ENCODE measurements at regions not wholly inside any gene's neighbourhood (a gene's known extent, or its start where the extent isn't known, plus 50 kb on each side); places are given as distances from the start of the nearest gene placed in this dataset.
"Not testable (repeated sequence)": the region's sequence is repeated elsewhere in the genome, so short reads cannot be mapped to it uniquely, and the experiment has no call there.

- DNase-seq (ENCODE audit: extremely low spot score, insufficient read length, low read depth) (no peak), FAIRE-seq (no peak)
These were observed 60.2 kb upstream of the LRRC4C start for GRCh38 chr11:41519696-41520095.

- FAIRE-seq (no peak), DNase-seq (ENCODE audit: extremely low spot score, insufficient read length, low read depth) (no peak)
These were observed 62.9 kb upstream of the LRRC4C start for GRCh38 chr11:41522391-41522790.

GRCh38 chr11:41522899-41523672 lies 63.6 kb upstream of the LRRC4C start:
- DNase-seq (ENCODE audit: extremely low spot score, insufficient read length, low read depth): no peak
- FAIRE-seq: no peak

- no peak for DNase-seq (ENCODE audit: extremely low spot score, insufficient read length, low read depth)
- no peak for FAIRE-seq
These were observed 68.1 kb upstream of the LRRC4C start for GRCh38 chr11:41527530-41527929.

- no peak for DNase-seq (ENCODE audit: extremely low spot score, insufficient read length, low read depth)
- no peak for FAIRE-seq
These were observed 73.0 kb upstream of the LRRC4C start for GRCh38 chr11:41532413-41532812.

GRCh38 chr11:41533761-41534160 lies 74.3 kb upstream of the LRRC4C start:
- FAIRE-seq (no peak), DNase-seq (ENCODE audit: extremely low spot score, insufficient read length, low read depth) (no peak)

GRCh38 chr11:41534391-41534790 lies 74.9 kb upstream of the LRRC4C start:
- FAIRE-seq (no peak), DNase-seq (ENCODE audit: extremely low spot score, insufficient read length, low read depth) (no peak)

GRCh38 chr11:41534861-41535260 lies 75.4 kb upstream of the LRRC4C start:
- DNase-seq (ENCODE audit: extremely low spot score, insufficient read length, low read depth) (no peak), FAIRE-seq (no peak)

GRCh38 chr11:41536021-41536568 lies 76.6 kb upstream of the LRRC4C start:
- no peak for FAIRE-seq

GRCh38 chr11:41544902-41545301 lies 85.5 kb upstream of the LRRC4C start:
- not testable (repeated sequence) for DNase-seq (ENCODE audit: extremely low spot score, insufficient read length, low read depth); FAIRE-seq

More at GRCh38 chr11:41536021-41536568, 76.6 kb upstream of the LRRC4C start:
- no peak for DNase-seq (ENCODE audit: extremely low spot score, insufficient read length, low read depth)

GRCh38 chr11:41578421-41579051 lies 119.1 kb upstream of the LRRC4C start:
- FAIRE-seq (no peak), DNase-seq (ENCODE audit: extremely low spot score, insufficient read length, low read depth) (no peak)

- FAIRE-seq (no peak), DNase-seq (ENCODE audit: extremely low spot score, insufficient read length, low read depth) (no peak)
These were observed 120.1 kb upstream of the LRRC4C start for GRCh38 chr11:41579546-41579945.

GRCh38 chr11:41609511-41609910 lies 150.1 kb upstream of the LRRC4C start:
- no peak for FAIRE-seq
- no peak for DNase-seq (ENCODE audit: extremely low spot score, insufficient read length, low read depth)

- no peak for DNase-seq (ENCODE audit: extremely low spot score, insufficient read length, low read depth)
- no peak for FAIRE-seq
These were observed 153.0 kb upstream of the LRRC4C start for GRCh38 chr11:41612415-41612814.

GRCh38 chr11:41613326-41613725 lies 153.9 kb upstream of the LRRC4C start:
- no peak for FAIRE-seq
- DNase-seq (ENCODE audit: extremely low spot score, insufficient read length, low read depth): no peak

GRCh38 chr11:41622707-41623359 lies 163.4 kb upstream of the LRRC4C start:
- no peak for DNase-seq (ENCODE audit: extremely low spot score, insufficient read length, low read depth)
- no peak for FAIRE-seq

- DNase-seq (ENCODE audit: extremely low spot score, insufficient read length, low read depth) (no peak), FAIRE-seq (no peak)
These were observed 200.5 kb upstream of the LRRC4C start for GRCh38 chr11:41659985-41660384.

GRCh38 chr11:41660585-41660984 lies 201.1 kb upstream of the LRRC4C start:
- no peak for FAIRE-seq
- no peak for DNase-seq (ENCODE audit: extremely low spot score, insufficient read length, low read depth)

GRCh38 chr11:41665441-41666360 lies 206.2 kb upstream of the LRRC4C start:
- DNase-seq (ENCODE audit: extremely low spot score, insufficient read length, low read depth) (no peak), FAIRE-seq (no peak)
